Loucy (cell line): ENCODE measurements at regions not wholly inside any gene's neighbourhood (a gene's known extent, or its start where the extent isn't known, plus 50 kb on each side); places are given as distances from the start of the nearest gene placed in this dataset.
"Not testable (repeated sequence)": the region's sequence is repeated elsewhere in the genome, so short reads cannot be mapped to it uniquely, and the experiment has no call there.

ENCODE experiments used
- H2AFZ ChIP-seq: fragments of 200-600 bp; sonication (generic); 2 replicates; pipeline ENCODE4 v1.6.0; 2016; ENCODE audit warnings: antibody characterized with exemption, mild to moderate bottlenecking, low read length, moderate library complexity
- H3F3A ChIP-seq: fragments of 200-600 bp; 2 replicates; pipeline ENCODE4 v1.6.0; 2016; ENCODE audit warnings: antibody characterized with exemption, low read depth, mild to moderate bottlenecking
- H3K27me3 ChIP-seq: fragments of 200-600 bp; sonication (generic); 2 replicates; pipeline ENCODE4 v1.6.1; 2014; ENCODE audit warnings: low read length, mild to moderate bottlenecking; ENCODE audit not compliant: insufficient read depth, poor library complexity, severe bottlenecking
- H3K36me3 ChIP-seq: fragments of 200-600 bp; sonication (generic); 2 replicates; pipeline ENCODE4 v1.6.1; 2016; ENCODE audit warnings: low read length; ENCODE audit not compliant: insufficient read depth
- H3K4me1 ChIP-seq: fragments of 200-600 bp; sonication (generic); 2 replicates; pipeline ENCODE4 v1.5.1; 2014; ENCODE audit warnings: low read length, mild to moderate bottlenecking; ENCODE audit not compliant: insufficient read depth, poor library complexity, severe bottlenecking
- H3K4me2 ChIP-seq: fragments of 200-600 bp; sonication (generic); 2 replicates; pipeline ENCODE4 v1.6.0; 2014; ENCODE audit warnings: antibody characterized with exemption, low read length, low read depth, mild to moderate bottlenecking; ENCODE audit not compliant: poor library complexity, severe bottlenecking
- H3K4me3 ChIP-seq: fragments of 200-600 bp; sonication (generic); 2 replicates; pipeline ENCODE4 v1.5.1; 2014; ENCODE audit warnings: low read length, mild to moderate bottlenecking, mixed read lengths; ENCODE audit not compliant: poor library complexity, severe bottlenecking
- H3K79me2 ChIP-seq: fragments of 200-600 bp; sonication (generic); 2 replicates; pipeline ENCODE4 v1.6.1; 2014; ENCODE audit warnings: low read length; ENCODE audit not compliant: insufficient read depth
- H3K9ac ChIP-seq: fragments of 200-600 bp; sonication (generic); 2 replicates; pipeline ENCODE4 v1.6.0; 2014; ENCODE audit warnings: mild to moderate bottlenecking, low read depth, low read length, moderate library complexity; ENCODE audit not compliant: poor library complexity, severe bottlenecking
- H3K9me2 ChIP-seq: fragments of 200-600 bp; sonication (generic); replicated peaks from 2 replicates; pipeline ENCODE4 v1.6.1; 2016; ENCODE audit warnings: low read depth, low read length, mixed read lengths
- H3K9me3 ChIP-seq: fragments of 200-600 bp; sonication (generic); 2 replicates; pipeline ENCODE4 v1.6.1; 2014; ENCODE audit warnings: mild to moderate bottlenecking, antibody characterized with exemption, low read length, low read depth; ENCODE audit not compliant: insufficient read depth
- H4K20me1 ChIP-seq: fragments of 200-600 bp; sonication (generic); 2 replicates; pipeline ENCODE4 v1.6.0; 2014; ENCODE audit warnings: antibody characterized with exemption, low read length, mild to moderate bottlenecking; ENCODE audit not compliant: insufficient read depth, poor library complexity, severe bottlenecking
- EZH2phosphoT487 ChIP-seq: fragments of 200-600 bp; IDR thresholded peaks from 2 replicates; pipeline ENCODE4 v1.6.1; 2018; ENCODE audit warnings: antibody characterized with exemption, mild to moderate bottlenecking, moderate library complexity, borderline replicate concordance
- TF ChIP-seq, protein P1 (sequence below): fragments of 200-600 bp; sonication (generic); conservative IDR thresholded peaks from 2 replicates; pipeline ENCODE4 v1.5.1; 2014; ENCODE audit warnings: mild to moderate bottlenecking, antibody characterized with exemption, low read length

DNA sequence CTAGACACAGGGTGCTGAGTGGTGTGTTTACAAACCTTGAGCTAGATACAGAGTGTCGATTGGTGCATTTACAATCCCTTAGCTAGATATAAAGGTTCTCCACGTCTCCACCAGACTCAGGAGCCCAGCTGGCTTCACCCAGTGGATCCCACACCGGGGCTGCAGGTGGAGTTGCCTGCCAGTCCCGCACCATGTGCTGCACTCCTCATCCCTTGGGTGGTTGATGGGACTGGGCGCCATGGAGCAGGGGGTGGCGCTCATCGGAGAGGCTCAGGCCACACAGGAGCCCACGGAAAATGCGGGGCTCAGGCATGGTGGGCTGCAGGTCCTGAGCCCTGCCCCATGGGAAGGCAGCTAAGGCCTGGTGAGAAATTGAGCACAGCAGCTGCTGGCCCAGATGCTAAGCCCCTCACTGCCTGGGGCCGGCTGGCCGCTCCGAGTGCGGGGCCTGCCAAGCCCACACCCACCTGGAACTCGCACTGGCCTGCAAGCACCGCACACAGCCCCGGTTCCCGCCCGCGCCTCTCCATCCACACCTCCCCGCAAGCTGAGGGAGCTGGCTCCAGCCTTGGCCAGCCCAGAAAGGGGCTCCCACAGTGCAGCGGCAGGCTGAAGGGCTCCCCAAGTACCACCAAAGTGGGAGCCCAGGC lies 418.4 kb downstream of the KIF20B start:
- H3F3A ChIP-seq, H3K4me3 ChIP-seq, H3K4me2 ChIP-seq, H4K20me1 ChIP-seq, H3K27me3 ChIP-seq, H3K79me2 ChIP-seq, H3K36me3 ChIP-seq, H3K9me3 ChIP-seq, H3K9ac ChIP-seq, H2AFZ ChIP-seq, H3K4me1 ChIP-seq, H3K9me2 ChIP-seq: not testable (repeated sequence)

DNA sequence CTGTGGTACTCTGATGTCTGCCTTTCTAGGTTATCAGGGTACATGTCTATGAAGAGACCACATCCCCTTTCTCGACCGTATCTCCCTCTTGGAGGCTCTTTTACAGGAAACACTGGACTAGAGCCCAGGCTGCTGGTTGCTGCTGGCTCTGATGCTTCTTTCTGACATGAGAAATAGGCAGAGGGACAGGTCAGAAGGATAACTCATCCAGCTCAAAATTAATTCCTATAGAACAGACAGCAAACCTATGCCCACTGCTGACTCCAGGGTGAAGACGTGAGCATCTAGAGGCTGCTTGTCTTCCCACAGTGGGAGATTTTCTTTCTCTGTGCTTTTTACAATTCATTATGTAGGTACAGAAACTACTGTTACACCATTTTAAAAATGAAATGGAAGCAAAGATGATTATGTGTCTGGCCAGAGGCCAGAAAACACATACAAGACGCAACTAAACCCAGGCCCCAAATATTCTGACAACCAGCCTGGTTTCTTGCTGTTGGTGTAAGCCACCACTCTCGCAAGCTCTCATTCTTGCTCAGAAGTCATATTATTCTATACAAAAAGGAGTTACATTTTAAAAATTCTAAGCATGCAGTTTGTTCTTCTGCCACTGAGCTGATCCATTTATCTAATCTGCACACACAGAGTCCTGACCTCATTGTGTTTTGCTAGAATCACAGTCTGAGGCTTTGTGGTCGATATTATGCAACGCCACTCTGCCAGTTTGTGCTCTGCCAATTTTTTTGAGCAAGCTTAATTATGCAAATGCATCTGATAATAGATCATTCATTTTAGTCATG lies 424.3 kb downstream of the KIF20B start:
- Histone ChIP-seq H3K4me1 (no peaks in the 10 kb centered on the region), H3K4me3 (no peak overlapping the region), H3K79me2 (no peaks in the 10 kb centered on the region), H3F3A (no peaks in the 10 kb centered on the region), H3K4me2 (no peak overlapping the region), H3K27me3 (no peaks in the 10 kb centered on the region), H3K9ac (no peak overlapping the region), H3K9me3 (no peaks in the 10 kb centered on the region), H2AFZ (no peak overlapping the region), H3K36me3 (no peaks in the 10 kb centered on the region), H4K20me1 (no peaks in the 10 kb centered on the region), H3K9me2 (no peaks in the 10 kb centered on the region)
- TF ChIP-seq, protein P1, sequence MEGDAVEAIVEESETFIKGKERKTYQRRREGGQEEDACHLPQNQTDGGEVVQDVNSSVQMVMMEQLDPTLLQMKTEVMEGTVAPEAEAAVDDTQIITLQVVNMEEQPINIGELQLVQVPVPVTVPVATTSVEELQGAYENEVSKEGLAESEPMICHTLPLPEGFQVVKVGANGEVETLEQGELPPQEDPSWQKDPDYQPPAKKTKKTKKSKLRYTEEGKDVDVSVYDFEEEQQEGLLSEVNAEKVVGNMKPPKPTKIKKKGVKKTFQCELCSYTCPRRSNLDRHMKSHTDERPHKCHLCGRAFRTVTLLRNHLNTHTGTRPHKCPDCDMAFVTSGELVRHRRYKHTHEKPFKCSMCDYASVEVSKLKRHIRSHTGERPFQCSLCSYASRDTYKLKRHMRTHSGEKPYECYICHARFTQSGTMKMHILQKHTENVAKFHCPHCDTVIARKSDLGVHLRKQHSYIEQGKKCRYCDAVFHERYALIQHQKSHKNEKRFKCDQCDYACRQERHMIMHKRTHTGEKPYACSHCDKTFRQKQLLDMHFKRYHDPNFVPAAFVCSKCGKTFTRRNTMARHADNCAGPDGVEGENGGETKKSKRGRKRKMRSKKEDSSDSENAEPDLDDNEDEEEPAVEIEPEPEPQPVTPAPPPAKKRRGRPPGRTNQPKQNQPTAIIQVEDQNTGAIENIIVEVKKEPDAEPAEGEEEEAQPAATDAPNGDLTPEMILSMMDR = no peak

DNA sequence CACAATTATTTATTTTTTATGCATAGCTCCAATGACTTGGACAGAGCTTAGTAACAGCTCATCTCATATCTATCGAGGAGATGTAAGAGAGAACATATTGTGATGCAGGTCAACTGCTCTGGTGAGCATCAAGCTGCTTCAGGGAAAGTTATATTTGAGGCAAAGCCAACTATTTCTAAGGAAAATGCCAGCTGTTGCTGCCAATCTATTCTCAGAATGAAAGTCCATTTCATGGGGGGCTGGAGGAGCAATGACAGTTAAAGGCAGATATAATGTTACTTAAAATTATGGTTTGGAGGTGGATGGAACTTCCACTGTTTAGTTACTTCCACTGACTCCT lies 424.8 kb downstream of the KIF20B start:
- no peak overlapping the region for H3K4me3 ChIP-seq
- no peak overlapping the region for H2AFZ ChIP-seq
- H3K36me3 ChIP-seq = no peaks in the 10 kb centered on the region
- no peaks in the 10 kb centered on the region for H3F3A ChIP-seq
- no peaks in the 10 kb centered on the region for H4K20me1 ChIP-seq
- H3K27me3 ChIP-seq = no peaks in the 10 kb centered on the region
- H3K79me2 ChIP-seq = no peaks in the 10 kb centered on the region
- H3K9me2 ChIP-seq = no peaks in the 10 kb centered on the region
- H3K4me1 ChIP-seq = no peaks in the 10 kb centered on the region
- no peaks in the 10 kb centered on the region for H3K9me3 ChIP-seq
- no peak for TF ChIP-seq EZH2phosphoT487
- TF ChIP-seq, protein P1 = no peak
- H3K9ac ChIP-seq = no peak overlapping the region
- no peak overlapping the region for H3K4me2 ChIP-seq
